ENCODE measurements at regions not wholly inside any gene's neighbourhood (a gene's known extent, or its start where the extent isn't known, plus 50 kb on each side); places are given as distances from the start of the nearest gene placed in this dataset.

DNA sequence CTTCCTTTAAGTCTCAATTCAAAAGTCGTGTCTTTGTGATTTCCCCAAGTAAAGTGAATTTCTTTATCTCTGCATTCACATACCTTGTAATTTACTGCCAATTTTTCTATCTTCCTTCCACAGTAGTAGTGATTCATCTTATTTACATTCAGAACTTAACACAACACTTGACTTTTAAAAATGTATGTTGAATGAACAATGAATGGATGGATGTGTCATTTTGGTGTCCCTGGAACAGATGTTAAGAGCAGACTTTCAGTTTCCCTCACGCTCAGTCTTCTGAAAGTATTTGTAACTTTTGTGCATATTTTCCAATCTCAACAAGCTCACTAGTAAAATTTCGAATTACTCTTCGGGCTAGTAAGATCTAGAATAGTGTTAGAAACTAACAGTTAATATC lies 352.0 kb downstream of the HHIPL2 start:
- TF ChIP-seq EZH2 (IDR thresholded peaks at IDR 0.05; ENCODE audit: low read length, unreplicated experiment) = no peak
- TF ChIP-seq, protein P1, sequence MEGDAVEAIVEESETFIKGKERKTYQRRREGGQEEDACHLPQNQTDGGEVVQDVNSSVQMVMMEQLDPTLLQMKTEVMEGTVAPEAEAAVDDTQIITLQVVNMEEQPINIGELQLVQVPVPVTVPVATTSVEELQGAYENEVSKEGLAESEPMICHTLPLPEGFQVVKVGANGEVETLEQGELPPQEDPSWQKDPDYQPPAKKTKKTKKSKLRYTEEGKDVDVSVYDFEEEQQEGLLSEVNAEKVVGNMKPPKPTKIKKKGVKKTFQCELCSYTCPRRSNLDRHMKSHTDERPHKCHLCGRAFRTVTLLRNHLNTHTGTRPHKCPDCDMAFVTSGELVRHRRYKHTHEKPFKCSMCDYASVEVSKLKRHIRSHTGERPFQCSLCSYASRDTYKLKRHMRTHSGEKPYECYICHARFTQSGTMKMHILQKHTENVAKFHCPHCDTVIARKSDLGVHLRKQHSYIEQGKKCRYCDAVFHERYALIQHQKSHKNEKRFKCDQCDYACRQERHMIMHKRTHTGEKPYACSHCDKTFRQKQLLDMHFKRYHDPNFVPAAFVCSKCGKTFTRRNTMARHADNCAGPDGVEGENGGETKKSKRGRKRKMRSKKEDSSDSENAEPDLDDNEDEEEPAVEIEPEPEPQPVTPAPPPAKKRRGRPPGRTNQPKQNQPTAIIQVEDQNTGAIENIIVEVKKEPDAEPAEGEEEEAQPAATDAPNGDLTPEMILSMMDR (conservative IDR thresholded peaks at IDR 0.05; ENCODE audit: low read depth, low read length) = no peak

All from PC-3 (cell line).